Endothelial cell of hepatic sinusoid (primary cell): ENCODE measurements at regions not wholly inside any gene's neighbourhood (a gene's known extent, or its start where the extent isn't known, plus 50 kb on each side); places are given as distances from the start of the nearest gene placed in this dataset.

Source experiments
- in situ Hi-C: cut with HindIII; loops from 2 replicates; pipeline ENCODE4 v1.10.0; 2017; ENCODE audit warnings: low sequenced_read_pairs

DNA sequence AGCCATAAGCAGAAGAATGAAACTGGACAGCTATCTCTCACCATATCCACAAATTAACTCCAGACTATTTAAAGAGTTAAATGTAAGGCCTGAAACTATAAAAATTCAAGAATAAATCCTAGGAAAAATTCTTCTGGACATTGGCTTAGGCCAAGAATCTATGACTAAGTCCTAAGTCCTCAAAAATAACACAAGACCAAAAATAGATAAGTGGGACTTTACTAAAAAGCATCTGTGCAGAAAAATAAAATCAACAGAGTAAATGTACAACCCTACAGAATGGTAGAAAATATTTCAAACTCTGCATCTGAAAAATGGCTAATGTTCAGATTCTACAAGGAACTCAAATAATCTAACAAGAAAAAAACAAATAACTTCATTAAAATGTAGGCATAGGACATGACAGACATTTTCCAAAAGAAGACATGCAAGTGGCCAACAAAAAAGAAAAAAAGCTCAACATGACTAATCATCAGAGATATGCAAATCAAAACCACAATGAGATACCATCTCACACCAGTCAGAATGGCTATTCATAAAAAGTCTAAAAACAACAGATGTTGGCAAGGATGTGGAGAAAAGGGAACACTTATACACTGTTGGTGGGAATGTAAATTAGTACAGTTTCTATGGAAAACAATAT, 61.0 kb upstream of the PPFIA2 start:
- in situ Hi-C loops = no loop called here

DNA sequence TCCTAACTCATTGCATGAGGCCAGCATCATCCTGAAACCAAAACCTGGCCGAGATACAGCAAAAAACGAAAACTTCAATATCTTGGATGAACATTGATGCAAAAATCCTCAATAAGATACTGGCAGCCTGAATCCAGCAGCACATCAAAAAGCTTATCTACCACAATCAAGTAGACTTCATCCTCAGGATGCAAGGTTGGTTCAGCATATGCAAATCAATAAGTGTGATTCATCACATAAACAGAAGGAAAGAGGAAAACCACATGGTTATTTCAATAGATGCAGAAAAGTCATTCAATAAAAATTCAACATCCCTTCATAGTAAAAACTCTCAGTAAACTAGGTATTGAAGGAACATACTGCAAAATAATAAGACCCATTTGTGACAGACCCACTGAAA, 56.5 kb upstream of the PPFIA2 start:
- in situ Hi-C loops = no loop called here

GRCh38 chr12:81811778-81812125, 52.6 kb upstream of the PPFIA2 start:
- in situ Hi-C loops = no loop called here

DNA sequence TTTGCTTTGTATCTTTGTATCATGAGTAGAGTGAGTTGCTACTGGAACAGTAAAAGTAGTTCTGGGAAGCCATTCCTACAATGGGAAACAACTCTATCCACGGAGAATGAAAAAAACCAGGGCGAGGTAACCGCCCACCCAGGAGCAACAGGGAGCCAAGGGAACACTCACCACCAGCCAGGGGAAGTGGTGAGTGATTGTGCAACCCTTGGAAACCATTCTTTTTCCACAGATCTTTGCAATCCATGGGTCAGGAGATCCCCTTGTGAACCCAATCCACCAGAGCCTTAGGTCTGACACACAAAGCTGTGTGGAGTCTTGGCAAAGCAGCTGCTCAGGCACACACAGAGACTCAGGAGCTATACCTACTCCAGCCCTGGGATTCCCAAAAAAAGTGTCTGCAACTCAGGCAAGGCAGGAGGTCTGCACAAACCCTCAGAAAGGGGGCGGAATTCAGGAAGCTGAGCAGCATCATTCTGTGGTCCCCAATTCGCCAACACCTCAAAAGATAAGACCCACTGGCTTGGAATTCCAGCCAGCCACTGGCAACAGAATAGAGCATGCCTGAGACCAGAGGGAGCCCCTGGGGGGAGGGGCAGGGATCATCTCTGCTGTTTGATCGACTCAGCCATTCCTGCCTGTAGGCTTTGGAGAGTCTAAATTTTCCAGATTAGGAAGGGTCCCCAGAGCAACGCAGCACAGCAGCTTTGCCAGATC, 52.1 kb upstream of the PPFIA2 start:
- in situ Hi-C loops = no loop called here

- in situ Hi-C loops = no loop called here
Measured at GRCh38 chr12:81809829-81810595, 50.9 kb upstream of the PPFIA2 start.

DNA sequence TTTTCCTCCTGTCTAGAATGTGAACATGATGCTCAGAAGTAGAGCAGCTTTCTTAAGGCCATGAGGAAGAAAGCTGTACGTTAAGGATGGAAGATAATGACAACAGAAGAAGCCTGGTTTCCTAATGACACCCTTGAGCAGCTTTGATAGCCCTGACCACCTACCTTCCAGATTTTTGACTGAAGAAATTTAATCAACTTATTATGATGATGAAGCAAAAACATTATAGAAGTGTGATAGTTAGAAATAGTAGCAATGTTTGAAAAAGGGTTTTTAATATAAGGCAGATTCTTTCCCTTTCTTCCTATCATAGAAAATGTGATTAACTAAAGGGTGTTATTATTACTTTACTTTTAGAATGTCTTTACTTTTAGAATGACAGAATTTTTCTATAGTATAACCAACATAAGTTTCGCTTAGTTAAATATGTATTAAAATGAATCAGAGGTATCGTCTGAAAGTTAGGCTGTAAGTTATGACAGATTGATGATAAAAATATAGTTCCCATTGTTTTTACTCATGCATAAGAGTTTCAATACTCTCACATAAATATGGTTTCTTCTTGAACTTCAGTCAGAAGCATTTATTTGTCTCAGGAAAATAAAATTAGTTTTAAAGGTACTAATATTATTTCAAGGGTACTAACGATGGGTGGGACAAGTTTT, 50.1 kb upstream of the PPFIA2 start:
- in situ Hi-C loops = no loop called here
